HG03354 (cell line): ENCODE measurements at regions not wholly inside any gene's neighbourhood (a gene's known extent, or its start where the extent isn't known, plus 50 kb on each side); places are given as distances from the start of the nearest gene placed in this dataset.
"Not testable (repeated sequence)": the region's sequence is repeated elsewhere in the genome, so short reads cannot be mapped to it uniquely, and the experiment has no call there.

Experiments used
- ATAC-seq: cut with Tn5 transposase; IDR thresholded peaks from one replicate; pipeline ENCODE4 v1.9.1; 2021; ENCODE audit warnings: mild to moderate bottlenecking; ENCODE audit not compliant: unreplicated experiment, poor library complexity, severe bottlenecking

GRCh38 chr15:39034816-39035215 lies 470.2 kb upstream of the RASGRP1 start:
- ATAC-seq: no peak

GRCh38 chr15:39037611-39038010 lies 473.0 kb upstream of the RASGRP1 start:
- ATAC-seq: not testable (repeated sequence)

GRCh38 chr15:39040861-39041260 lies 476.2 kb upstream of the RASGRP1 start:
- no peak for ATAC-seq

GRCh38 chr15:39041979-39042495 lies 477.4 kb upstream of the RASGRP1 start:
- no peak for ATAC-seq

- no peak for ATAC-seq
These were observed 487.2 kb upstream of the RASGRP1 start for GRCh38 chr15:39051626-39052322.

- no peak for ATAC-seq
These were observed 487.7 kb upstream of the RASGRP1 start for GRCh38 chr15:39052323-39052705.

GRCh38 chr15:39053480-39053879 lies 488.9 kb upstream of the RASGRP1 start:
- ATAC-seq: no peak

GRCh38 chr15:39054128-39054732 lies 489.6 kb upstream of the RASGRP1 start:
- ATAC-seq: no peak

GRCh38 chr15:39056357-39056756 lies 491.7 kb upstream of the RASGRP1 start:
- no peak for ATAC-seq

- ATAC-seq: no peak
These were observed 493.9 kb upstream of the RASGRP1 start for GRCh38 chr15:39058351-39059131.

GRCh38 chr15:39059917-39060316 lies 495.3 kb upstream of the RASGRP1 start:
- no peak for ATAC-seq

GRCh38 chr15:39061952-39062464 lies 497.4 kb upstream of the RASGRP1 start:
- ATAC-seq: no peak

GRCh38 chr15:39066677-39067076 lies 502.1 kb upstream of the RASGRP1 start:
- ATAC-seq: no peak

GRCh38 chr15:39074341-39074985 lies 506.4 kb upstream of the THBS1 start:
- no peak for ATAC-seq

- ATAC-seq: no peak
These were observed 505.6 kb upstream of the THBS1 start for GRCh38 chr15:39075311-39075710.

GRCh38 chr15:39075756-39076341 lies 505.0 kb upstream of the THBS1 start:
- no peak for ATAC-seq

- ATAC-seq: no peak
These were observed 502.9 kb upstream of the THBS1 start for GRCh38 chr15:39078026-39078425.

GRCh38 chr15:39079296-39079847 lies 501.5 kb upstream of the THBS1 start:
- no peak for ATAC-seq

- no peak for ATAC-seq
These were observed 497.7 kb upstream of the THBS1 start for GRCh38 chr15:39083213-39083612.
